Fibroblast of lung (primary cell): ENCODE measurements at regions not wholly inside any gene's neighbourhood (a gene's known extent, or its start where the extent isn't known, plus 50 kb on each side); places are given as distances from the start of the nearest gene placed in this dataset.

Source experiments
- EZH2 ChIP-seq: IDR thresholded peaks from 2 replicates; pipeline ENCODE4 v1.5.1; 2012; ENCODE audit warnings: low read length, control low read depth, mild to moderate bottlenecking; ENCODE audit errors: missing control alignments
- TF ChIP-seq, protein P1 (sequence below), 2 donors: IDR thresholded peaks in 1 of 2; conservative IDR thresholded peaks in 1 of 2; 1 replicate in 1 of 2; 2 replicates in 1 of 2; pipeline ENCODE4 v1.5.1; 2011 to 2012; ENCODE audit warnings: low read length in 2 of 2, control low read depth in 1 of 2, inconsistent platforms in 1 of 2, low read depth in 1 of 2, mild to moderate bottlenecking in 1 of 2

DNA sequence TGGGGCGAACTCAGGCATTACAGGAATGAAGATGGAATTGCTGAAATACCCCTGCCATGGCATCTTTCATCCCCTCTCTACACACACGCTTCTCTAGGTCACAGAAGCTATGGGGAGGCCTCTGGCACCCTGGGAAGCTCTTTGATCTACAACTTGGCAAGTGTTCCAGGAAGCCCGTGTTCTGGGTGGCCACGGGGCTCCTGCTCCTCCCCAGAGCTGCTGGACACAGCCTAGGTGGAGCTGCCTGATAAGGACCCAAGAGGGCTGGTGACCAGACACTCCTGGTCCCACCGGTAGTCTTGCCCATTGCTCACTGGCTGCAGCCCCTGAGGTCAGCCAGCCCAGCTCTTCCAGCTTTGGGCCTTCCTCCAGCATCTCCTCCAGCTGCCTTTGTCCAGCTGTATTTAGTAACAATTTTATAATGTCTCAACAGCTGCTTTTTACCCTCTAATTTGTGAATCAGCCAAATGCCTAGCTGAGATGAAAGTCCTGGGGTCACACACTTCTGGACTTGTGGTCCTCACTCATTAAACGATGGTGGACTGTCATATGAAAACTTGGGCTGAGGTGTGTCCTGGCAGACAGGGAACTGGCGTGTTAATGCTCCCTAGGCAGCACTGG, 72.8 kb upstream of the SPATA13 start:
- TF ChIP-seq, protein P1, sequence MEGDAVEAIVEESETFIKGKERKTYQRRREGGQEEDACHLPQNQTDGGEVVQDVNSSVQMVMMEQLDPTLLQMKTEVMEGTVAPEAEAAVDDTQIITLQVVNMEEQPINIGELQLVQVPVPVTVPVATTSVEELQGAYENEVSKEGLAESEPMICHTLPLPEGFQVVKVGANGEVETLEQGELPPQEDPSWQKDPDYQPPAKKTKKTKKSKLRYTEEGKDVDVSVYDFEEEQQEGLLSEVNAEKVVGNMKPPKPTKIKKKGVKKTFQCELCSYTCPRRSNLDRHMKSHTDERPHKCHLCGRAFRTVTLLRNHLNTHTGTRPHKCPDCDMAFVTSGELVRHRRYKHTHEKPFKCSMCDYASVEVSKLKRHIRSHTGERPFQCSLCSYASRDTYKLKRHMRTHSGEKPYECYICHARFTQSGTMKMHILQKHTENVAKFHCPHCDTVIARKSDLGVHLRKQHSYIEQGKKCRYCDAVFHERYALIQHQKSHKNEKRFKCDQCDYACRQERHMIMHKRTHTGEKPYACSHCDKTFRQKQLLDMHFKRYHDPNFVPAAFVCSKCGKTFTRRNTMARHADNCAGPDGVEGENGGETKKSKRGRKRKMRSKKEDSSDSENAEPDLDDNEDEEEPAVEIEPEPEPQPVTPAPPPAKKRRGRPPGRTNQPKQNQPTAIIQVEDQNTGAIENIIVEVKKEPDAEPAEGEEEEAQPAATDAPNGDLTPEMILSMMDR (conservative IDR thresholded peaks at IDR 0.05 in 1 of 2, IDR thresholded peaks at IDR 0.05 in 1 of 2; ENCODE audit: low read depth in 1 of 2, low read length in 2 of 2), result no peak
- TF ChIP-seq EZH2, result no peak
